B cell (primary cell): ENCODE measurements at regions not wholly inside any gene's neighbourhood (a gene's known extent, or its start where the extent isn't known, plus 50 kb on each side); places are given as distances from the start of the nearest gene placed in this dataset.

Source experiments
- ATAC-seq: fragments of 200-7000 bp; cut with Tn5 transposase; one replicate; pipeline ENCODE4 v1.10.0; 2021; ENCODE audit warnings: low read depth, mild to moderate bottlenecking, moderate number of reproducible peaks, moderate library complexity
- CTCF ChIA-PET: fragments of 350-600 bp; sonication (Branson Sonifier 250); formaldehyde crosslinking; loops from one replicate; lab custom pipeline; 2021; ENCODE audit warnings: antibody characterized with exemption, inconsistent platforms; lab: Charles Lee
- POLR2A ChIA-PET: fragments of 350-600 bp; sonication (Branson Sonifier 250); formaldehyde crosslinking; loops from one replicate; lab custom pipeline; 2021; ENCODE audit warnings: antibody characterized with exemption; lab: Charles Lee
- DNase-seq: peaks from one replicate; pipeline ENCODE4 v3.0.0; 2013
- H2AFZ ChIP-seq: 2 replicates; pipeline ENCODE4 v1.6.1; 2012; ENCODE audit warnings: mild to moderate bottlenecking, low read depth, low read length; ENCODE audit not compliant: insufficient read depth, poor library complexity, severe bottlenecking
- H3K27ac ChIP-seq, 2 donors: 1 replicate in 1 of 2; 2 replicates in 1 of 2; pipeline ENCODE4 v1.5.1; 2012 to 2013; ENCODE audit warnings: low read length in 2 of 2, mild to moderate bottlenecking in 2 of 2, moderate library complexity in 1 of 2
- H3K27me3 ChIP-seq, 4 experiments: fragments of 200-600 bp in 1 of 4; sonication (generic) in 1 of 4; replicated peaks in 1 of 4; 1 replicate in 2 of 4; 2 replicates in 2 of 4; pipeline versions ENCODE4 v1.6.1 to v1.7.0; 2013 to 2016; ENCODE audit warnings: low read length in 3 of 4, mild to moderate bottlenecking in 2 of 4, mixed read lengths in 1 of 4, moderate library complexity in 1 of 4; ENCODE audit not compliant: insufficient read depth in 4 of 4, control insufficient read depth in 3 of 4; ENCODE audit errors: control extremely low read depth in 1 of 4
- H3K36me3 ChIP-seq, 2 experiments: replicated peaks in 1 of 2; 1 replicate in 1 of 2; 2 replicates in 1 of 2; pipeline versions ENCODE4 v1.6.1 to v1.7.1; 2013; ENCODE audit warnings: low read length in 1 of 2; ENCODE audit not compliant: insufficient read depth in 2 of 2, control insufficient read depth in 1 of 2; ENCODE audit errors: control extremely low read depth in 1 of 2, extremely low read depth in 1 of 2
- H3K4me1 ChIP-seq, 2 donors: fragments of 200-600 bp in 1 of 2; sonication (generic) in 1 of 2; 1 replicate in 1 of 2; 2 replicates in 1 of 2; pipeline versions ENCODE4 v1.5.1 to v1.6.1; 2013 to 2017; ENCODE audit warnings: low read length in 2 of 2; ENCODE audit not compliant: control insufficient read depth in 2 of 2, insufficient read depth in 2 of 2
- H3K4me2 ChIP-seq: replicated peaks from 2 replicates; pipeline ENCODE3; 2012; ENCODE audit warnings: mild to moderate bottlenecking, low read depth, low read length; ENCODE audit not compliant: poor library complexity, severe bottlenecking
- H3K4me3 ChIP-seq, 5 experiments: fragments of 200-600 bp in 1 of 5; sonication (generic) in 1 of 5; 1 replicate in 3 of 5; 2 replicates in 2 of 5; pipeline versions ENCODE4 v1.5.1 to v1.7.0; 2011 to 2016; ENCODE audit warnings: low read length in 4 of 5, mild to moderate bottlenecking in 4 of 5, low read depth in 2 of 5, control low read depth in 1 of 5, moderate library complexity in 1 of 5; ENCODE audit not compliant: insufficient read depth in 1 of 5; ENCODE audit errors: control extremely low read depth in 1 of 5, extremely low read depth in 1 of 5
- H3K79me2 ChIP-seq: fragments of 200-600 bp; sonication (generic); one replicate; pipeline ENCODE4 v1.6.0; 2016; ENCODE audit warnings: low read length; ENCODE audit not compliant: control insufficient read depth, insufficient read depth
- H3K9ac ChIP-seq: fragments of 200-600 bp; sonication (generic); 2 replicates; pipeline ENCODE4 v1.6.1; 2017; ENCODE audit warnings: mild to moderate bottlenecking, low read length, moderate library complexity
- H3K9me3 ChIP-seq, 3 donors: one replicate each; pipeline versions ENCODE4 v1.6.1 to v1.7.1; 2013; ENCODE audit warnings: low read length in 2 of 3; ENCODE audit not compliant: control insufficient read depth in 2 of 3, insufficient read depth in 1 of 3; ENCODE audit errors: control extremely low read depth in 1 of 3
- H4K20me1 ChIP-seq: 2 replicates; pipeline ENCODE4 v1.6.0; 2012; ENCODE audit warnings: mild to moderate bottlenecking, low read length; ENCODE audit not compliant: insufficient read depth, control insufficient read depth, poor library complexity, severe bottlenecking
- H3K27ac Mint-ChIP-seq: one replicate; pipeline ENCODE4 v1.8.0; 2021; ENCODE audit warnings: mixed read lengths
- H3K27me3 Mint-ChIP-seq: one replicate; pipeline ENCODE4 v1.8.0; 2021; ENCODE audit warnings: mixed read lengths
- H3K4me1 Mint-ChIP-seq: one replicate; pipeline ENCODE4 v1.8.0; 2021; ENCODE audit warnings: mixed read lengths
- H3K4me3 Mint-ChIP-seq: one replicate; pipeline ENCODE4 v1.8.0; 2021; ENCODE audit warnings: mixed read lengths
- H3K9me3 Mint-ChIP-seq: one replicate; pipeline ENCODE4 v1.8.0; 2022; ENCODE audit warnings: mixed read lengths; ENCODE audit not compliant: insufficient read depth
- EZH2 ChIP-seq: IDR thresholded peaks from 2 replicates; pipeline ENCODE4 v1.6.1; 2012; ENCODE audit warnings: borderline replicate concordance, low read depth, mild to moderate bottlenecking, moderate library complexity, low read length; ENCODE audit not compliant: insufficient read depth, poor library complexity, severe bottlenecking
- WGBS: methylation state at CpG from one replicate; pipeline ENCODE4 v1.1.5; 2013; ENCODE audit warnings: missing lambda C conversion rate; ENCODE audit not compliant: insufficient coverage; 5-methylcytosine and 5-hydroxymethylcytosine counted together
- intact Hi-C: fragments of 100-400 bp; cut with micrococcal nuclease; formaldehyde crosslinking; loops from one replicate; pipeline ENCODE4 v1.10.0; 2022
- TF ChIP-seq, protein P1 (sequence below): fragments of 200-600 bp; IDR thresholded peaks from one replicate; pipeline ENCODE4 v1.8.0; 2022; ENCODE audit warnings: antibody characterized with exemption, mild to moderate bottlenecking

DNA sequence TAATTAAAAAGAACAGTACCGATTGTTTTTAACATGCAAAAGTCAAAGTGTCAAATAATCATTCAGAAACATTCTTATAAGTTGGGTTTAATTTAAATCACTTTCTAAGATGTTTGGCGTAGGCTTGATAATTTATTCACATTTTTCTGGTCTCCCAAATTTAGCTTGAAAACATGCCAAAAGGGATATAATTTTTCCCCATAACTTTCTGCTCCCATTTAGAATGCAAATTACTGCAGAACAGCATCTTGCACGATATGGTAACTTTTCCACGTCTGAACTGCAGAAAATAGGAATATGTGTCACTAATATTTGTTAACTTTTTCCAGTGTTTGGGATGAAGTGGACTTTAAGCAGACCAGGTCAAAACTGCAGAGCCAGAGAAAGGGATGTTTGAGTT lies 1592.4 kb upstream of the SEL1L start:
- ChIA-PET CTCF (no interaction called here), POLR2A (no interaction called here)

DNA sequence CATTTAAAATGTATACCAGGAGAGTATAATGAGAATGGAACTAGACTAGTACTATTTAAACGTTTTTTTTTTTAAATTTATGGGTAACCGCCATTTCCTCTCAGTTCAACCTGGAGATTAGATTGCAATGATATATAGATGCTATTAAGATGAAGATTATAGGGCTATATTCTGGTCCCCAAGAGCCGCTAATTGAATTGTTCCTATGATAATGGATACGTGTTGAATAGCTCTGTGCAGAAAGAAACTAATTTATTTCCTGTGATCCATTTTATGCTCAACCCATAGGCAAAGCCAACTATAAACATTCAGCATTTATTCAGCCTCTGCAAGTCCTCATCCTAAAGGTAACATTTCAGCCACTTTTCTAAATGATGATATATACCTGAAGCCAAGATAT lies 1595.1 kb upstream of the SEL1L start:
- no peaks in the 10 kb centered on the region for H3K9me3 ChIP-seq
- no peak for DNase-seq
- H3K4me3 Mint-ChIP-seq = no peak overlapping the region
- peaks cover 6% of the 10 kb centered on the region for H3K9me3 Mint-ChIP-seq
- H3K27ac ChIP-seq = no peak overlapping the region
- intact Hi-C loops = no loop called here
- no peaks in the 10 kb centered on the region for H3K27me3 ChIP-seq
- no peaks in the 10 kb centered on the region for H3K36me3 ChIP-seq
- ChIA-PET CTCF (no interaction called here), POLR2A (no interaction called here)
- no peak overlapping the region for H2AFZ ChIP-seq
- H3K4me3 ChIP-seq = no peak overlapping the region
- no peaks in the 10 kb centered on the region for H3K4me1 Mint-ChIP-seq
- TF ChIP-seq EZH2 = no peak
- TF ChIP-seq, protein P1, sequence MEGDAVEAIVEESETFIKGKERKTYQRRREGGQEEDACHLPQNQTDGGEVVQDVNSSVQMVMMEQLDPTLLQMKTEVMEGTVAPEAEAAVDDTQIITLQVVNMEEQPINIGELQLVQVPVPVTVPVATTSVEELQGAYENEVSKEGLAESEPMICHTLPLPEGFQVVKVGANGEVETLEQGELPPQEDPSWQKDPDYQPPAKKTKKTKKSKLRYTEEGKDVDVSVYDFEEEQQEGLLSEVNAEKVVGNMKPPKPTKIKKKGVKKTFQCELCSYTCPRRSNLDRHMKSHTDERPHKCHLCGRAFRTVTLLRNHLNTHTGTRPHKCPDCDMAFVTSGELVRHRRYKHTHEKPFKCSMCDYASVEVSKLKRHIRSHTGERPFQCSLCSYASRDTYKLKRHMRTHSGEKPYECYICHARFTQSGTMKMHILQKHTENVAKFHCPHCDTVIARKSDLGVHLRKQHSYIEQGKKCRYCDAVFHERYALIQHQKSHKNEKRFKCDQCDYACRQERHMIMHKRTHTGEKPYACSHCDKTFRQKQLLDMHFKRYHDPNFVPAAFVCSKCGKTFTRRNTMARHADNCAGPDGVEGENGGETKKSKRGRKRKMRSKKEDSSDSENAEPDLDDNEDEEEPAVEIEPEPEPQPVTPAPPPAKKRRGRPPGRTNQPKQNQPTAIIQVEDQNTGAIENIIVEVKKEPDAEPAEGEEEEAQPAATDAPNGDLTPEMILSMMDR = no peak
- no peak overlapping the region for H3K27ac Mint-ChIP-seq
- H3K4me1 ChIP-seq = no peaks in the 10 kb centered on the region
- H3K27me3 Mint-ChIP-seq = no peaks in the 10 kb centered on the region
- no CpG with 5 or more reads among the region's 4 CpGs for WGBS
- ATAC-seq = no peak
- H3K9ac ChIP-seq = no peak overlapping the region
- H3K79me2 ChIP-seq = no peaks in the 10 kb centered on the region
- no peaks in the 10 kb centered on the region for H4K20me1 ChIP-seq
- H3K4me2 ChIP-seq = no peak overlapping the region

More for the DNA sequence above, 1592.4 kb upstream of the SEL1L start:
- no peak for TF ChIP-seq EZH2
- H3K4me2 ChIP-seq = no peak overlapping the region
- DNase-seq = no peak
- no peak for ATAC-seq
- no peaks in the 10 kb centered on the region for H4K20me1 ChIP-seq
- H3K4me1 ChIP-seq = no peaks in the 10 kb centered on the region
- no peaks in the 10 kb centered on the region for H3K27me3 ChIP-seq
- no peaks in the 10 kb centered on the region for H3K9me3 ChIP-seq
- no peak overlapping the region for H3K9ac ChIP-seq
- intact Hi-C loops = no loop called here
- no peaks in the 10 kb centered on the region for H3K36me3 ChIP-seq
- H3K4me3 ChIP-seq = no peak overlapping the region
- H3K79me2 ChIP-seq = no peaks in the 10 kb centered on the region
- Mint-ChIP-seq H3K4me3 (no peak overlapping the region), H3K27ac (no peak overlapping the region), H3K4me1 (no peaks in the 10 kb centered on the region), H3K27me3 (no peaks in the 10 kb centered on the region), H3K9me3 (peaks cover 12% of the 10 kb centered on the region)
- H2AFZ ChIP-seq = no peak overlapping the region
- H3K27ac ChIP-seq = no peak overlapping the region
- no CpG with 5 or more reads among the region's 4 CpGs for WGBS
